AG04450 (cell line): ENCODE measurements at regions not wholly inside any gene's neighbourhood (a gene's known extent, or its start where the extent isn't known, plus 50 kb on each side); places are given as distances from the start of the nearest gene placed in this dataset.

Experiments used
- CTCF ChIA-PET: fragments of 300-600, 350-600 bp; formaldehyde crosslinking; extraction: SDS; loops from one replicate; lab custom pipeline; 2022; ENCODE audit warnings: antibody characterized with exemption, inconsistent platforms; lab: Charles Lee
- POLR2A ChIA-PET: fragments of 350-600 bp; formaldehyde crosslinking; extraction: SDS; loops from one replicate; lab custom pipeline; 2021; ENCODE audit warnings: antibody characterized with exemption, inconsistent platforms; lab: Yijun Ruan, JAX
- DNase-seq: peaks from one replicate; pipeline ENCODE4 v3.0.0-alpha.2; 2011; ENCODE audit warnings: low read depth, low spot score
- H3K27ac ChIP-seq: one replicate; pipeline ENCODE4 v1.5.1; 2012; ENCODE audit warnings: low read depth, low read length, control low read depth
- H3K27me3 ChIP-seq: one replicate; pipeline ENCODE4 v1.6.0; 2012; ENCODE audit warnings: low read length; ENCODE audit not compliant: control insufficient read depth, insufficient read depth
- H3K4me3 ChIP-seq: 2 replicates; pipeline ENCODE4 v1.5.1; 2011; ENCODE audit warnings: mild to moderate bottlenecking, low read depth, low read length, control low read depth
- H3K9me3 ChIP-seq: 2 replicates; pipeline ENCODE4 v1.5.1; 2012; ENCODE audit warnings: low read length; ENCODE audit not compliant: control insufficient read depth, insufficient read depth
- TF ChIP-seq, protein P1 (sequence below): IDR thresholded peaks from 2 replicates; pipeline ENCODE4 v1.5.1; 2011; ENCODE audit warnings: low read depth, low read length, control low read depth, inconsistent platforms

DNA sequence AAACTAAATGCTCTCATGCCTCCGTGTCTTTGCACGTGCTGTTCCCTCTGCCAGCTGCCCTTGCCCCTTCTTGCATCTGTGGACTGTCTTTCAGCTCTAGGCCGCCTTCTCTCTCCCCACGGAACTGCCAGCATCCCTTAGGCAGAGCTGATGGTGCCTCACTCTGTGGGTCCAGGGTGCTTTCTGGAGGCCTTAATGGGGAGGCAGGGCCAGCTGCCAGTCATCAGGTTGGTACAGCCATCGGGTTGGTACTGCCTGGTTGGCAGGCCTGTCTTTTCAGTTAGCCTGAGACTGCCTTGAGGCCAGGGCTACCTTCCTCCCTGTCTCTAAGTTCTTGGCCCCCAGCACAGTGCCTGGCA lies 61.4 kb upstream of the TARBP1 start:
- DNase-seq, result no peak
- ChIA-PET POLR2A (no interaction called here), CTCF (no interaction called here)
- Histone ChIP-seq H3K9me3 (no peaks in the 10 kb centered on the region), H3K27ac (no peak overlapping the region), H3K4me3 (no peak overlapping the region), H3K27me3 (no peaks in the 10 kb centered on the region)
- TF ChIP-seq, protein P1, sequence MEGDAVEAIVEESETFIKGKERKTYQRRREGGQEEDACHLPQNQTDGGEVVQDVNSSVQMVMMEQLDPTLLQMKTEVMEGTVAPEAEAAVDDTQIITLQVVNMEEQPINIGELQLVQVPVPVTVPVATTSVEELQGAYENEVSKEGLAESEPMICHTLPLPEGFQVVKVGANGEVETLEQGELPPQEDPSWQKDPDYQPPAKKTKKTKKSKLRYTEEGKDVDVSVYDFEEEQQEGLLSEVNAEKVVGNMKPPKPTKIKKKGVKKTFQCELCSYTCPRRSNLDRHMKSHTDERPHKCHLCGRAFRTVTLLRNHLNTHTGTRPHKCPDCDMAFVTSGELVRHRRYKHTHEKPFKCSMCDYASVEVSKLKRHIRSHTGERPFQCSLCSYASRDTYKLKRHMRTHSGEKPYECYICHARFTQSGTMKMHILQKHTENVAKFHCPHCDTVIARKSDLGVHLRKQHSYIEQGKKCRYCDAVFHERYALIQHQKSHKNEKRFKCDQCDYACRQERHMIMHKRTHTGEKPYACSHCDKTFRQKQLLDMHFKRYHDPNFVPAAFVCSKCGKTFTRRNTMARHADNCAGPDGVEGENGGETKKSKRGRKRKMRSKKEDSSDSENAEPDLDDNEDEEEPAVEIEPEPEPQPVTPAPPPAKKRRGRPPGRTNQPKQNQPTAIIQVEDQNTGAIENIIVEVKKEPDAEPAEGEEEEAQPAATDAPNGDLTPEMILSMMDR, result no peak

DNA sequence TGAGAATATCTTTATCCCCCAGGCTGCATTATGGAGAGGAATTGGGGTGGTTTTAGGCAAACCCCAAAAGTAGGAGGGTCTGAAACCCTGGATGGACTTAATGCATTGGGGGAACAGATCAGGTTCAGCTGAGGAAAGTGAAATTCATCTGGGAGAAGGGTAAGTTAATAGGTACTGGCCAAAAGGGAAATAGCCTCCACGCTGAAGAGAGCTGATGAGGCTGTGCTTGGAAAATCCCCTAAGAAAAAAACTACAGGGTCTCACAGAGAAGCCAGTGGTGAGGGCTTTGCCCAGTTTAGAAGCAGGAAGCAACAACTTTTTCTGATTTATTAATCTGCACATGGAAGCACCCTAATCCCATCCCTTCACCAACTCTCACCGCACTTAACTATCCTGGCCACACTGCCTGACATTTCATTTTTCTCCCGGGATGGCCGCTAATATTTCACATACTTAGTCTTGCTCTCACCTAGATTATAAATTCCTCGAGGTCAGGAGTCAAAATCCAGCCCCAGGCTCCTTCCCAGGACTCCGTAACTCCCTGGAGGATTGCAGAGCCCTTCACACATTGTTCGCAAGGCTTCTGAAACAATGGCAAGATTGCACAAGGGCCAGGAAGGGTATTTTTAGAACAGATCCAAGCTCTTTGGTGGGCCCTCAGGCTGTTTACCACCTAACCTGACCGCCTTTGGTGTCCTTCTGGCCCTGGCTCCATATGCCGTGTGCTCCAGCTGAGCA lies 60.9 kb upstream of the TARBP1 start:
- DNase-seq, result no peak
- POLR2A ChIA-PET, result no interaction called here
- H3K27me3 ChIP-seq, result no peaks in the 10 kb centered on the region

DNA sequence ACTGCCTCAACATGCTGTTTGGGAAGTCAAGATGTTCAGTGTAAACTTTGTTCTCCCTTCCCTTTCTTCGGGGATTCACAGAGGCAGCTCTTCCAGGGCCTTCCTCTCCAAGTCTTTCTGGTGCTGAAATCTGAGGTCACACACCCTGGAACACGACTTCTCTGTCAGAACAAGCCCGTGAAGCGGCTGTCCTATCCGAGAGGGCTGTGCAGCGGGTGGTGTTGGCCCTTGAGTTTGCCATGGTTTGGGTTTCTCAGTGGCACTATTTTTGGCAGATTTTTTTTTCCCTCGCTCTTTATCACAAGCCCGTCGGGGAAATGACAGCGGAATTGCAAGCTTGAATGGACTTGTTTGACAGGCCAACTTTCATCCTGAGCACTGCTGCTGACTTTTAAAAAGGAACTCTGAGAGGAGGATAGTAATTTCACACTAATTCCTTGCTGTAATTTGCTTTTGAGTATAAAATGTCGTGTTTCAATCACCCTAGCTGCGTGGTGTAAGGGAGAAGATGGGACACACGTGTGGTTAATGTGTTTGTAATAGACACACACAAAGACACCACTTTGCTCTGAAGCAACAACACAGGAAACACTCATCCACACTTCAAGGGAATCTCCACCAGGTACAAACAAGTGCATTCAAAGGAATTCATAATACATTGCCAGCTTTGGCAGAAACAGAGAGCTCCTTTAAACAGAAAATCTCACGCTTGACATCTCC lies 60.1 kb upstream of the TARBP1 start:
- H3K27ac ChIP-seq, result no peak overlapping the region
- H3K27me3 ChIP-seq, result no peaks in the 10 kb centered on the region
- no peak for DNase-seq
- H3K9me3 ChIP-seq, result no peaks in the 10 kb centered on the region
- ChIA-PET POLR2A (no interaction called here), CTCF (interaction anchor here (1.5 kb wide), 1 partner anchor 39 kb away, joined by 3 read pairs; no protein-coding TSS in a partner anchor)
- H3K4me3 ChIP-seq, result no peak overlapping the region
- TF ChIP-seq, protein P1, result no peak

More for the DNA sequence above, 60.9 kb upstream of the TARBP1 start:
- CTCF ChIA-PET, result no interaction called here
- Histone ChIP-seq H3K9me3 (no peaks in the 10 kb centered on the region), H3K4me3 (no peak overlapping the region), H3K27ac (no peak overlapping the region)
- TF ChIP-seq, protein P1, result no peak

DNA sequence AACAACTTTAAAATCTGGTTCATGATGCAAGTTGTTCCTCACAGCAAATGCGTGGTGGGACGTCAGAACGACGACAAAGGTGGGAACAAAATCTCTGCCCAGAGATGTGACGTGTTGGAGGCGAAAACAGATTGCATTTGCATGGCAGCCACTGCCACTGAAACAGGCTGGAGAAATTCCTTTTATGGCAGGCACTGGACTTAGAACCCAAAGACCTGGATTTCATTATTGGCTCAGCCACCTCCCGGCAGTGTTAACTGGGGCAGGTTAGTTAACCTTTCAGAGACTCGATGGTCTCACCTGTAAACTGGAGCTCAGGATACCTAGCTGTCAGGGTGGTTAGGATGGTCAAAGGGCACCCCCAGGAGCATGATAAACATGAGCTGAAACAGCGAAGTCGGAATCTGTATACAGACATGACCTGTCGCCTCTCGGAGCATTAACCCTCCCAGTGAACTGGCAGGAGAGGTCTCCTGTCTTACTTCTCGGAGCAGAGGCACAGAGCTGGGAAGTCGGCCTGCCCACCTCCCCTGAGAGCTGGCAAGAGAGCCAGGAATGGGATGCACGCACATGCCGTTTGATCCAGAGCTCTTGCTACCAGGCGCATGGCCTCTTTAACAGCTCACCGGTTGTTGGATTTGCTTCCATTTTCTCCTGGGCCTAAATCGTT lies 59.2 kb upstream of the TARBP1 start:
- ChIA-PET POLR2A (no interaction called here), CTCF (interaction anchor here (1.5 kb wide), 1 partner anchor 38 kb away, joined by 3 read pairs; no protein-coding TSS in a partner anchor)
- TF ChIP-seq, protein P1, result no peak
- H3K9me3 ChIP-seq, result no peaks in the 10 kb centered on the region
- DNase-seq, result no peak
- no peak overlapping the region for H3K27ac ChIP-seq
- no peaks in the 10 kb centered on the region for H3K27me3 ChIP-seq
- no peak overlapping the region for H3K4me3 ChIP-seq
